ENCODE measurements at regions not wholly inside any gene's neighbourhood (a gene's known extent, or its start where the extent isn't known, plus 50 kb on each side); places are given as distances from the start of the nearest gene placed in this dataset.

GRCh38 chr20:61104232-61104631 is 147.8 kb upstream of the CDH4 start:
- Histone ChIP-seq H2AK5ac (ENCODE audit: low read depth, low read length) (no peak overlapping the region), H3K36me3 (ENCODE audit: control insufficient read depth in 2 of 4, insufficient read depth in 4 of 4, low read length in 3 of 4) (no peaks in the 10 kb centered on the region), H2BK20ac (ENCODE audit: low read length) (no peak overlapping the region), H4K91ac (replicated peaks; ENCODE audit: insufficient read length, low read length) (no peak overlapping the region), H3K23me2 (ENCODE audit: low read depth, low read length) (no peaks in the 10 kb centered on the region), H3K4me2 (ENCODE audit: insufficient read depth in 1 of 2, low read depth in 2 of 2, low read length in 2 of 2) (no peak overlapping the region), H2BK120ac (replicated peaks; ENCODE audit: low read depth, low read length) (no peak overlapping the region), H3K4ac (replicated peaks; ENCODE audit: insufficient read length, low read depth, low read length) (no peak overlapping the region), H3K27me3 (replicated peaks in 1 of 4; ENCODE audit: control insufficient read depth in 3 of 4, extremely low read depth in 1 of 4, insufficient read depth in 3 of 4, low read length in 3 of 4) (peaks cover 2 to 32% (median 21%) of the 10 kb centered on the region in 4 experiments), H4K5ac (ENCODE audit: insufficient read length, low read depth, low read length) (no peak overlapping the region), H3K27ac (ENCODE audit: low read depth, low read length) (no peak overlapping the region), H4K8ac (ENCODE audit: extremely low read depth, insufficient read depth, low read length) (no peak overlapping the region), H2BK12ac (ENCODE audit: low read depth, low read length) (no peak overlapping the region), H3K9ac (replicated peaks in 1 of 4; ENCODE audit: extremely low read depth in 1 of 4, low read depth in 3 of 4, low read length in 3 of 4) (no peak overlapping the region), H3K23ac (ENCODE audit: insufficient read length) (no peak overlapping the region), H3K4me1 (replicated peaks in 1 of 4; ENCODE audit: control insufficient read depth in 3 of 4, insufficient read depth in 4 of 4, low read length in 3 of 4) (no peaks in the 10 kb centered on the region), H3K18ac (ENCODE audit: extremely low read depth, low read length) (no peak overlapping the region), H4K20me1 (replicated peaks in 1 of 2; ENCODE audit: control insufficient read depth in 1 of 2, insufficient read depth in 2 of 2, low read length in 2 of 2) (no peaks in the 10 kb centered on the region), H2BK15ac (ENCODE audit: low read length) (no peak overlapping the region), H3K79me2 (ENCODE audit: control insufficient read depth in 1 of 2, insufficient read depth in 2 of 2, low read length in 2 of 2) (no peaks in the 10 kb centered on the region), H3K56ac (replicated peaks; ENCODE audit: insufficient read length, low read depth, low read length) (no peak overlapping the region), H2BK5ac (ENCODE audit: low read depth, low read length) (no peak overlapping the region), H2AFZ (ENCODE audit: low read length) (no peak overlapping the region), H3K9me3 (ENCODE audit: insufficient read depth in 2 of 2, low read depth in 1 of 2, low read length in 1 of 2) (no peaks in the 10 kb centered on the region), H3K14ac (ENCODE audit: insufficient read length) (no peak overlapping the region), H3K79me1 (ENCODE audit: low read depth, low read length) (no peaks in the 10 kb centered on the region), H3K4me3 (ENCODE audit: extremely low read depth in 1 of 4, insufficient read depth in 2 of 4, low read depth in 3 of 4, low read length in 4 of 4) (no peak overlapping the region)
- ChIA-PET POLR2A (ENCODE audit: partially characterized antibody) (no interaction called here), CTCF (ENCODE audit: partially characterized antibody) (interaction anchor here (1.3 kb wide), 1 partner anchor 21 kb away, joined by 4 read pairs; no protein-coding TSS in a partner anchor)
- TF ChIP-seq, protein P1, sequence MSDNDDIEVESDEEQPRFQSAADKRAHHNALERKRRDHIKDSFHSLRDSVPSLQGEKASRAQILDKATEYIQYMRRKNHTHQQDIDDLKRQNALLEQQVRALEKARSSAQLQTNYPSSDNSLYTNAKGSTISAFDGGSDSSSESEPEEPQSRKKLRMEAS (IDR thresholded peaks at IDR 0.05), result no peak
- TF ChIP-seq POLR2A (IDR thresholded peaks at IDR 0.05; ENCODE audit: control extremely low read depth in 1 of 2, low read depth in 2 of 2, low read length in 2 of 2) (no peak), GABPA (IDR thresholded peaks at IDR 0.05; ENCODE audit: borderline replicate concordance, insufficient read depth, low read length) (no peak)
- 94% methylated on average over 5 of the region's 5 CpGs; no CpG with 5 or more reads in 1 of the 2 experiments for WGBS, 2 experiments (ENCODE audit: extremely low coverage in 1 of 2, insufficient coverage in 1 of 2, insufficient read length in 1 of 2, insufficient replicate concordance in 2 of 2, low coverage in 1 of 2, low lambda C conversion rate in 2 of 2, missing lambda C conversion rate in 1 of 2)
- FAIRE-seq (no peak), DNase-seq (ENCODE audit: low read depth in 1 of 2, low spot score in 2 of 2) (no peak)

Data from H1 (cell line).